ENCODE measurements at regions not wholly inside any gene's neighbourhood (a gene's known extent, or its start where the extent isn't known, plus 50 kb on each side); places are given as distances from the start of the nearest gene placed in this dataset.

GRCh38 chrX:27882695-27883094, 74.9 kb downstream of the MAGEB10 start:
- Histone ChIP-seq H3K56ac (replicated peaks; ENCODE audit: insufficient read length, low read depth, low read length) (no peak overlapping the region), H3K4ac (replicated peaks; ENCODE audit: insufficient read length, low read depth, low read length) (no peak overlapping the region), H2BK5ac (ENCODE audit: low read depth, low read length) (no peak overlapping the region), H3K23me2 (ENCODE audit: low read depth, low read length) (no peaks in the 10 kb centered on the region), H3K9ac (replicated peaks in 1 of 4; ENCODE audit: extremely low read depth in 1 of 4, low read depth in 3 of 4, low read length in 3 of 4) (no peak overlapping the region), H3K79me2 (ENCODE audit: control insufficient read depth in 1 of 2, insufficient read depth in 2 of 2, low read length in 2 of 2) (no peaks in the 10 kb centered on the region), H3K4me3 (ENCODE audit: extremely low read depth in 1 of 4, insufficient read depth in 2 of 4, low read depth in 3 of 4, low read length in 4 of 4) (no peak overlapping the region), H3K27me3 (replicated peaks in 1 of 4; ENCODE audit: control insufficient read depth in 3 of 4, extremely low read depth in 1 of 4, insufficient read depth in 3 of 4, low read length in 3 of 4) (peaks cover 3 to 10% (median 7%) of the 10 kb centered on the region in 4 experiments; a peak in 5 of 7 replicates), H2BK15ac (ENCODE audit: low read length) (no peak overlapping the region), H3K18ac (ENCODE audit: extremely low read depth, low read length) (no peak overlapping the region), H3K14ac (ENCODE audit: insufficient read length) (no peak overlapping the region), H3K27ac (ENCODE audit: low read depth, low read length) (no peak overlapping the region), H3K23ac (ENCODE audit: insufficient read length) (no peak overlapping the region), H3K9me3 (ENCODE audit: insufficient read depth in 2 of 2, low read depth in 1 of 2, low read length in 1 of 2) (no peaks in the 10 kb centered on the region), H2BK12ac (ENCODE audit: low read depth, low read length) (no peak overlapping the region), H3K79me1 (ENCODE audit: low read depth, low read length) (no peaks in the 10 kb centered on the region), H2BK120ac (replicated peaks; ENCODE audit: low read depth, low read length) (no peak overlapping the region), H4K20me1 (replicated peaks in 1 of 2; ENCODE audit: control insufficient read depth in 1 of 2, insufficient read depth in 2 of 2, low read length in 2 of 2) (no peaks in the 10 kb centered on the region), H2AK5ac (ENCODE audit: low read depth, low read length) (no peak overlapping the region), H3K4me1 (replicated peaks in 1 of 4; ENCODE audit: control insufficient read depth in 3 of 4, insufficient read depth in 4 of 4, low read length in 3 of 4) (no peaks in the 10 kb centered on the region), H2AFZ (ENCODE audit: low read length) (no peak overlapping the region), H4K5ac (ENCODE audit: insufficient read length, low read depth, low read length) (no peak overlapping the region), H4K8ac (ENCODE audit: extremely low read depth, insufficient read depth, low read length) (no peak overlapping the region), H3K36me3 (ENCODE audit: control insufficient read depth in 2 of 4, insufficient read depth in 4 of 4, low read length in 3 of 4) (no peaks in the 10 kb centered on the region), H3K4me2 (ENCODE audit: insufficient read depth in 1 of 2, low read depth in 2 of 2, low read length in 2 of 2) (no peak overlapping the region), H2BK20ac (ENCODE audit: low read length) (no peak overlapping the region), H4K91ac (replicated peaks; ENCODE audit: insufficient read length, low read length) (no peak overlapping the region)
- WGBS, 2 experiments (ENCODE audit: extremely low coverage in 1 of 2, insufficient coverage in 1 of 2, insufficient read length in 1 of 2, insufficient replicate concordance in 2 of 2, low coverage in 1 of 2, low lambda C conversion rate in 2 of 2, missing lambda C conversion rate in 1 of 2): 86% methylated on average over 1 of the region's 1 CpG; no CpG with 5 or more reads in 1 of the 2 experiments
- ChIA-PET POLR2A (ENCODE audit: partially characterized antibody) (no interaction called here), CTCF (ENCODE audit: partially characterized antibody) (interaction anchor here (0.5 kb wide), 1 partner anchor 14 kb away, joined by 3 read pairs; no protein-coding TSS in a partner anchor)
- DNase-seq (ENCODE audit: low read depth in 1 of 2, low spot score in 2 of 2) (no peak), FAIRE-seq (no peak)
- TF ChIP-seq BCL11A (IDR thresholded peaks at IDR 0.05; ENCODE audit: low read depth in 2 of 2, low read length in 2 of 2) (no peak), JUN (IDR thresholded peaks at IDR 0.05; ENCODE audit: low read depth, low read length) (no peak), ATF3 (IDR thresholded peaks at IDR 0.05; ENCODE audit: insufficient read depth, low read depth, low read length) (no peak), MAFK (IDR thresholded peaks at IDR 0.05; ENCODE audit: low read depth, low read length) (no peak), KDM4A (IDR thresholded peaks at IDR 0.05; ENCODE audit: low read depth, low read length, severe bottlenecking) (no peak)

Data from H1 (cell line).